ENCODE measurements at regions not wholly inside any gene's neighbourhood (a gene's known extent, or its start where the extent isn't known, plus 50 kb on each side); places are given as distances from the start of the nearest gene placed in this dataset.

DNA sequence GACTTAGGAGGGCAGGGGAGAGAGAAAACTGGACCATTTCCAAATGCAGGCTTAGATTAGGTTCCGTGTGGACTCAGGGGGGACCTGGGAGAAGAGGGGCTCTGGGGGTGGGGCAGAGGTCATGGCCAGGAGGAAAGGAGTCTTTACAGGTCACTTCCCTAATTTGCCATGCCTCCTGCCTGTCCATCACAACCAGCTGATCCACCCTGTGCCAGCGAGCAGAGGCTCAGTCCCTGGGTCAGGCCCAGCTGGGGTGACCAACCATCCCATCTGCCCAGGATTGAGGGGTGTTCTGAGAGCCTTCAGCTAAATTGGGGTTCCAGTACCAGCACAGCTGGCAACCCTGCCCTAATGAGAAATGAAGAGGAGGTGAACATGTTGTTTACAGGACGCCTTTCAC lies 84.6 kb upstream of the CACUL1 start (continued):
- TF ChIP-seq EP300 (IDR thresholded peaks at IDR 0.05; ENCODE audit: borderline replicate concordance in 1 of 2, low read depth in 2 of 2, low read length in 2 of 2) (no peak), JUND (IDR thresholded peaks at IDR 0.05; ENCODE audit: low read length) (no peak), SRF (IDR thresholded peaks at IDR 0.05; ENCODE audit: low read depth, low read length) (no peak), RNF2 (IDR thresholded peaks at IDR 0.05; ENCODE audit: borderline replicate concordance, low read depth, low read length, missing control alignments, poor library complexity, severe bottlenecking) (no peak), GABPA (IDR thresholded peaks at IDR 0.05; ENCODE audit: borderline replicate concordance, insufficient read depth, low read length) (no peak)
- TF ChIP-seq, protein P1, sequence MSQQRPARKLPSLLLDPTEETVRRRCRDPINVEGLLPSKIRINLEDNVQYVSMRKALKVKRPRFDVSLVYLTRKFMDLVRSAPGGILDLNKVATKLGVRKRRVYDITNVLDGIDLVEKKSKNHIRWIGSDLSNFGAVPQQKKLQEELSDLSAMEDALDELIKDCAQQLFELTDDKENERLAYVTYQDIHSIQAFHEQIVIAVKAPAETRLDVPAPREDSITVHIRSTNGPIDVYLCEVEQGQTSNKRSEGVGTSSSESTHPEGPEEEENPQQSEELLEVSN (IDR thresholded peaks at IDR 0.05), result no peak

All from H1 (cell line).